Neural progenitor cell (in vitro differentiated cells): ENCODE measurements at regions not wholly inside any gene's neighbourhood (a gene's known extent, or its start where the extent isn't known, plus 50 kb on each side); places are given as distances from the start of the nearest gene placed in this dataset.

ENCODE experiments used
- DNase-seq: peaks from one replicate; pipeline ENCODE4 v3.0.0-alpha.2; 2016; ENCODE audit warnings: low spot score
- H2AFZ ChIP-seq: fragments of 200-600 bp; sonication (generic); replicated peaks from 2 replicates; pipeline ENCODE4 v1.6.1; 2016; ENCODE audit warnings: antibody characterized with exemption
- H3F3A ChIP-seq: fragments of 200-600 bp; sonication (generic); 2 replicates; pipeline ENCODE4 v1.6.1; 2016; ENCODE audit warnings: antibody characterized with exemption, low read depth
- H3K27ac ChIP-seq: fragments of 200-600 bp; sonication (generic); 2 replicates; pipeline ENCODE4 v1.5.1; 2016; ENCODE audit warnings: mild to moderate bottlenecking
- H3K27me3 ChIP-seq: fragments of 200-600 bp; sonication (generic); 2 replicates; pipeline ENCODE4 v1.6.1; 2016; ENCODE audit warnings: mild to moderate bottlenecking, moderate library complexity
- H3K36me3 ChIP-seq: fragments of 200-600 bp; sonication (generic); 2 replicates; pipeline ENCODE4 v1.5.1; 2016
- H3K4me1 ChIP-seq: fragments of 200-600 bp; sonication (generic); 2 replicates; pipeline ENCODE4 v1.6.1; 2016; ENCODE audit warnings: mixed run types
- H3K4me2 ChIP-seq: fragments of 200-600 bp; sonication (generic); 2 replicates; pipeline ENCODE4 v1.6.1; 2016
- H3K4me3 ChIP-seq: fragments of 200-600 bp; sonication (generic); 2 replicates; pipeline ENCODE4 v1.5.1; 2016
- H3K79me2 ChIP-seq: fragments of 200-600 bp; sonication (generic); 2 replicates; pipeline ENCODE4 v1.6.1; 2016; ENCODE audit warnings: low read depth
- H3K9ac ChIP-seq: fragments of 200-600 bp; sonication (generic); 2 replicates; pipeline ENCODE4 v1.6.1; 2016
- H3K9me3 ChIP-seq: fragments of 200-600 bp; sonication (generic); 2 replicates; pipeline ENCODE4 v1.5.1; 2016; ENCODE audit warnings: low read depth
- H4K20me1 ChIP-seq: fragments of 200-600 bp; sonication (generic); 2 replicates; pipeline ENCODE4 v1.6.1; 2016; ENCODE audit warnings: low read depth
- H3K27ac Mint-ChIP-seq: 3 replicates; pipeline ENCODE4 v1.8.0; 2021; ENCODE audit warnings: mixed read lengths
- H3K27me3 Mint-ChIP-seq: 2 replicates; pipeline ENCODE4 v1.8.0; 2022; ENCODE audit warnings: low read depth, mild to moderate bottlenecking, inconsistent platforms, moderate library complexity, mixed read lengths; ENCODE audit not compliant: insufficient read depth
- H3K36me3 Mint-ChIP-seq: 3 replicates; pipeline ENCODE4 v1.8.0; 2021; ENCODE audit warnings: mixed read lengths
- H3K4me1 Mint-ChIP-seq: 3 replicates; pipeline ENCODE4 v1.8.0; 2021; ENCODE audit warnings: mixed read lengths
- H3K4me3 Mint-ChIP-seq: 3 replicates; pipeline ENCODE4 v1.8.0; 2021; ENCODE audit warnings: mild to moderate bottlenecking, moderate library complexity, mixed read lengths
- H3K9me3 Mint-ChIP-seq: 3 replicates; pipeline ENCODE4 v1.8.0; 2020; ENCODE audit warnings: mixed read lengths
- EZH2 ChIP-seq: fragments of 200-600 bp; sonication (generic); IDR thresholded peaks from 2 replicates; pipeline ENCODE4 v1.6.1; 2017; ENCODE audit warnings: antibody characterized with exemption, mild to moderate bottlenecking, moderate library complexity
- EZH2phosphoT487 ChIP-seq: fragments of 200-600 bp; sonication (generic); IDR thresholded peaks from 2 replicates; pipeline ENCODE4 v1.6.1; 2017; ENCODE audit warnings: antibody characterized with exemption
- TF ChIP-seq, protein P1 (sequence below): fragments of 200-600 bp; sonication (generic); IDR thresholded peaks from 2 replicates; pipeline ENCODE4 v1.5.1; 2017; ENCODE audit warnings: antibody characterized with exemption, mild to moderate bottlenecking

DNA sequence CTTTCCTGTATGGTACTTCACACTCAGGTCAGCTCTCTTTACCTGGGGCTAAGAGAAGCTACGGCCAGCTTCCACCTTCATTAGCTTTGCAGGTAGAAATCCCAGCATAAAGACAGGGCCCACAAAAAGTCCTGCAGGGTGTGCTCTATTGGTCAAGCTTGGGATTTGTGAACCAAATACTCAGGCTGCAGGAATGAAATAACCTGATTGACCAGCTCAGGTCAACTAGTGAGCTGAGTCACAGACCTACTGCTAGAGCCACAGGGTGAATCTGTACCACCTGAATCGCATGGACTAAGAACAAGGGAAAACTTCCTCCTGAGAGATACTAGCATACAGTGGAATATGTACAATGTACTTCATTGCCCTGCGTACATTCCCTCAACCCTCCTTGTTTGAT lies 172.2 kb downstream of the HHIP start:
- TF ChIP-seq, protein P1, sequence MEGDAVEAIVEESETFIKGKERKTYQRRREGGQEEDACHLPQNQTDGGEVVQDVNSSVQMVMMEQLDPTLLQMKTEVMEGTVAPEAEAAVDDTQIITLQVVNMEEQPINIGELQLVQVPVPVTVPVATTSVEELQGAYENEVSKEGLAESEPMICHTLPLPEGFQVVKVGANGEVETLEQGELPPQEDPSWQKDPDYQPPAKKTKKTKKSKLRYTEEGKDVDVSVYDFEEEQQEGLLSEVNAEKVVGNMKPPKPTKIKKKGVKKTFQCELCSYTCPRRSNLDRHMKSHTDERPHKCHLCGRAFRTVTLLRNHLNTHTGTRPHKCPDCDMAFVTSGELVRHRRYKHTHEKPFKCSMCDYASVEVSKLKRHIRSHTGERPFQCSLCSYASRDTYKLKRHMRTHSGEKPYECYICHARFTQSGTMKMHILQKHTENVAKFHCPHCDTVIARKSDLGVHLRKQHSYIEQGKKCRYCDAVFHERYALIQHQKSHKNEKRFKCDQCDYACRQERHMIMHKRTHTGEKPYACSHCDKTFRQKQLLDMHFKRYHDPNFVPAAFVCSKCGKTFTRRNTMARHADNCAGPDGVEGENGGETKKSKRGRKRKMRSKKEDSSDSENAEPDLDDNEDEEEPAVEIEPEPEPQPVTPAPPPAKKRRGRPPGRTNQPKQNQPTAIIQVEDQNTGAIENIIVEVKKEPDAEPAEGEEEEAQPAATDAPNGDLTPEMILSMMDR = no peak
- no peak for TF ChIP-seq EZH2phosphoT487
- no peak for TF ChIP-seq EZH2
- Histone ChIP-seq H3K4me2 (no peak overlapping the region), H3K9me3 (no peaks in the 10 kb centered on the region), H4K20me1 (no peaks in the 10 kb centered on the region), H3K36me3 (no peaks in the 10 kb centered on the region), H2AFZ (no peak overlapping the region), H3K27me3 (no peaks in the 10 kb centered on the region), H3K27ac (no peak overlapping the region), H3K4me3 (no peak overlapping the region), H3K4me1 (peaks cover 10% of the 10 kb centered on the region), H3K79me2 (no peaks in the 10 kb centered on the region), H3K9ac (no peak overlapping the region), H3F3A (no peaks in the 10 kb centered on the region)
- Mint-ChIP-seq H3K9me3 (peaks cover 5% of the 10 kb centered on the region), H3K4me3 (no peak overlapping the region), H3K36me3 (no peaks in the 10 kb centered on the region), H3K27me3 (peaks cover 2% of the 10 kb centered on the region), H3K4me1 (peaks cover 10% of the 10 kb centered on the region), H3K27ac (no peak overlapping the region)
- DNase-seq = no peak

DNA sequence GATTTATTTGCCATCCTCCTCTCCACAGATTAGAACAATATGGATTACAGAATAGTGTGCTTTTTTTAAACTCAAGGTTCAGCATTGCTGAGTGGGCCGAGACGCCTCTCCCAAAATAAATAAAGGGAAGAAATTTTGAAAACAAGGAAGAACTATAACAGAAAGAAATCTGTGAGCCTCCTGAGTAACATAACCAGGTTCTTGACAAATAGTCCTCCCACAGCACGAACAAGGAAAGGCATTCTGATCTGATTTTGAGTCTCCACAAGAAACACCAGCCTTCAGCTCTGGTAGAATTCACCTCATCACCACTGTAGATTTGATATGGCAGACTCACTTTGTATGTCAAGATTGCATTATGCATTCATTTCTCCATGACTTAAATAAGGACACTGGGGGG lies 173.6 kb downstream of the HHIP start:
- H3K4me3 Mint-ChIP-seq = no peak overlapping the region
- H3K27me3 ChIP-seq = no peaks in the 10 kb centered on the region
- no peak overlapping the region for H3K4me2 ChIP-seq
- no peaks in the 10 kb centered on the region for H3K79me2 ChIP-seq
- peaks cover 10% of the 10 kb centered on the region for H3K4me1 Mint-ChIP-seq
- H3K4me1 ChIP-seq = peaks cover 10% of the 10 kb centered on the region
- H3K27ac ChIP-seq = no peak overlapping the region
- H4K20me1 ChIP-seq = no peaks in the 10 kb centered on the region
- DNase-seq = no peak
- H3K36me3 Mint-ChIP-seq = no peaks in the 10 kb centered on the region
- H3K4me3 ChIP-seq = no peak overlapping the region
- H3K36me3 ChIP-seq = no peaks in the 10 kb centered on the region
- peaks cover 2% of the 10 kb centered on the region for H3K27me3 Mint-ChIP-seq
- no peak overlapping the region for H3K9ac ChIP-seq
- no peak overlapping the region for H2AFZ ChIP-seq
- no peaks in the 10 kb centered on the region for H3F3A ChIP-seq
- no peaks in the 10 kb centered on the region for H3K9me3 ChIP-seq
- no peaks in the 10 kb centered on the region for H3K9me3 Mint-ChIP-seq
- no peak overlapping the region for H3K27ac Mint-ChIP-seq
- no peak for TF ChIP-seq EZH2phosphoT487
- TF ChIP-seq, protein P1 = no peak
- no peak for TF ChIP-seq EZH2

DNA sequence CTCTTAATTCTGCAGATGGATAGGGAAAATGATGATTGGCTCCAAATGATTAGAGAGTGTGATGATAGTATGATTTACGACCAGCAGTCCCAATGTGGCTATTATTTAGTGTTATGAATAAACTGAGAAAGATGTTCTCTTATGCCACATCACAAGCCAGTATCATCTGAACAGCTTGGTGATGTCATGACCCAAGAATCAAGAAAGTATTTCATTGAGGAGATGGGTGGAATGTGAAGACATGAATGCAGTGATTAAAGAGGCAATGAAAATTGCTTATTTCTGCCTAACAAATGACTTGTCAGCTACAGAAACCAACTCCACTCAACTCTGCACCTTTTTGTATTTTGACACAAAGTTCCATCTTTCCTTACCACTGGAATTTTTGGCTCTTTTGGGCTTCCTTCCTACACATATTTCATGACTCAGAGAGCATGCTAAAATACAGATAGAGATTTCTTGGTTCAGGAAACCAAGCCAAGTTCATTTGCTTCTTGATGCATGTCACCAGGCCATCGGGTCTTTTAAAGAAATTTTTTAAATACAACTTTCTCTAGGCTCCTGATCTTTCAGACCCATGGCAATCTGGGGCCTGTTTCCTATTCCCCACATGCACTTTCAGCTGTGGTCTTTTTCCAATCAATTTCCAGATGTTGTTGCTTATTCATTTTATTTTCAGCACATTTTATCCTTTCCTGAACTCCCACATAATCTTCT lies 174.2 kb downstream of the HHIP start:
- Histone ChIP-seq H3K36me3 (no peaks in the 10 kb centered on the region), H4K20me1 (no peaks in the 10 kb centered on the region), H3K4me3 (no peak overlapping the region), H3K27me3 (no peaks in the 10 kb centered on the region), H3K9ac (no peak overlapping the region), H3K4me2 (peak overlapping the region; percentile 20), H3K9me3 (no peaks in the 10 kb centered on the region), H3K79me2 (no peaks in the 10 kb centered on the region), H3F3A (no peaks in the 10 kb centered on the region), H3K27ac (no peak overlapping the region), H2AFZ (no peak overlapping the region), H3K4me1 (peaks cover 10% of the 10 kb centered on the region)
- H3K27ac Mint-ChIP-seq = no peak overlapping the region
- peaks cover 2% of the 10 kb centered on the region for H3K27me3 Mint-ChIP-seq
- H3K36me3 Mint-ChIP-seq = no peaks in the 10 kb centered on the region
- no peaks in the 10 kb centered on the region for H3K9me3 Mint-ChIP-seq
- H3K4me1 Mint-ChIP-seq = peaks cover 10% of the 10 kb centered on the region
- H3K4me3 Mint-ChIP-seq = no peak overlapping the region
- DNase-seq = no peak
- TF ChIP-seq, protein P1 = no peak
- TF ChIP-seq EZH2phosphoT487 (no peak), EZH2 (no peak)
